Ishikawa (cell line): ENCODE measurements at regions not wholly inside any gene's neighbourhood (a gene's known extent, or its start where the extent isn't known, plus 50 kb on each side); places are given as distances from the start of the nearest gene placed in this dataset.

Source experiments
- CEBPB ChIP-seq: IDR thresholded peaks from 2 replicates; pipeline ENCODE4 v1.6.1; 2012
- CREB1 ChIP-seq: IDR thresholded peaks from 2 replicates; pipeline ENCODE4 v1.6.1; 2012; ENCODE audit warnings: low read depth
- EGR1 ChIP-seq: IDR thresholded peaks from 2 replicates; pipeline ENCODE4 v1.6.1; 2012
- EP300 ChIP-seq: IDR thresholded peaks from 2 replicates; pipeline ENCODE4 v1.6.1; 2012; ENCODE audit warnings: borderline replicate concordance
- FOXM1 ChIP-seq: IDR thresholded peaks from 2 replicates; pipeline ENCODE4 v1.6.1; 2012; ENCODE audit warnings: low read depth, borderline replicate concordance
- NFIC ChIP-seq: IDR thresholded peaks from 2 replicates; pipeline ENCODE4 v1.6.1; 2012
- RAD21 ChIP-seq: IDR thresholded peaks from 2 replicates; pipeline ENCODE4 v1.6.1; 2012; ENCODE audit warnings: low read depth
- TAF1 ChIP-seq: IDR thresholded peaks from 2 replicates; pipeline ENCODE4 v1.6.1; 2012; ENCODE audit warnings: low read depth, mild to moderate bottlenecking
- TCF12 ChIP-seq: IDR thresholded peaks from 2 replicates; pipeline ENCODE4 v1.6.1; 2012; ENCODE audit warnings: low read depth
- TEAD4 ChIP-seq: IDR thresholded peaks from 2 replicates; pipeline ENCODE4 v1.6.1; 2012
- YY1 ChIP-seq: IDR thresholded peaks from 2 replicates; pipeline ENCODE4 v1.6.1; 2012; ENCODE audit warnings: low read depth
- ZBTB7A ChIP-seq: IDR thresholded peaks from 2 replicates; pipeline ENCODE4 v1.6.1; 2012; ENCODE audit warnings: low read depth
- TF ChIP-seq, protein P1 (sequence below): IDR thresholded peaks from 2 replicates; pipeline ENCODE4 v1.6.1; 2012; ENCODE audit warnings: low read depth, mild to moderate bottlenecking
- TF ChIP-seq, protein P2 (sequence below): IDR thresholded peaks from 2 replicates; pipeline ENCODE4 v1.6.1; 2012
- TF ChIP-seq, protein P3 (sequence below): IDR thresholded peaks from 2 replicates; pipeline ENCODE4 v1.6.1; 2012

DNA sequence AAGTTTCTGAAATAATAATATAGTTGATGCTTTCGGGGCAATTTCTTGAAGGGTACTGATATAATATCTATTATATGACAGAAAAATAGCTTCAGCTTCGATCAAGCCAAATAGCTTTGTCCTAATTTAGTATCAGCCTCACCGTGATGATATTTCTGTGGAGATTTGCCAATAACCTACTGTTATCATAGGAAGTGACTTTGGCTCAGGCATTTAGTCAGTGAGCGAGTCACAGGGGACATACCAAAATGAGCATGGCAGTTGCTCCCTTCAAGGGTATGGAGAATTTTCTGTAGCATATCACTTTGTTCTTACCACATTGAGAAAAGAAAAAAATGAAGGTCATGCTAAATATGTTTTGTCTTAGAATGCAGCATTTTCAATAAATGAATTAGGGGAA lies 767.6 kb upstream of the SLITRK1 start:
- TF ChIP-seq TEAD4 (no peak), CREB1 (no peak), YY1 (no peak), EGR1 (no peak), TAF1 (no peak), TCF12 (no peak), EP300 (no peak), RAD21 (no peak), CEBPB (no peak), ZBTB7A (no peak), NFIC (no peak), FOXM1 (no peak)
- TF ChIP-seq, protein P1, sequence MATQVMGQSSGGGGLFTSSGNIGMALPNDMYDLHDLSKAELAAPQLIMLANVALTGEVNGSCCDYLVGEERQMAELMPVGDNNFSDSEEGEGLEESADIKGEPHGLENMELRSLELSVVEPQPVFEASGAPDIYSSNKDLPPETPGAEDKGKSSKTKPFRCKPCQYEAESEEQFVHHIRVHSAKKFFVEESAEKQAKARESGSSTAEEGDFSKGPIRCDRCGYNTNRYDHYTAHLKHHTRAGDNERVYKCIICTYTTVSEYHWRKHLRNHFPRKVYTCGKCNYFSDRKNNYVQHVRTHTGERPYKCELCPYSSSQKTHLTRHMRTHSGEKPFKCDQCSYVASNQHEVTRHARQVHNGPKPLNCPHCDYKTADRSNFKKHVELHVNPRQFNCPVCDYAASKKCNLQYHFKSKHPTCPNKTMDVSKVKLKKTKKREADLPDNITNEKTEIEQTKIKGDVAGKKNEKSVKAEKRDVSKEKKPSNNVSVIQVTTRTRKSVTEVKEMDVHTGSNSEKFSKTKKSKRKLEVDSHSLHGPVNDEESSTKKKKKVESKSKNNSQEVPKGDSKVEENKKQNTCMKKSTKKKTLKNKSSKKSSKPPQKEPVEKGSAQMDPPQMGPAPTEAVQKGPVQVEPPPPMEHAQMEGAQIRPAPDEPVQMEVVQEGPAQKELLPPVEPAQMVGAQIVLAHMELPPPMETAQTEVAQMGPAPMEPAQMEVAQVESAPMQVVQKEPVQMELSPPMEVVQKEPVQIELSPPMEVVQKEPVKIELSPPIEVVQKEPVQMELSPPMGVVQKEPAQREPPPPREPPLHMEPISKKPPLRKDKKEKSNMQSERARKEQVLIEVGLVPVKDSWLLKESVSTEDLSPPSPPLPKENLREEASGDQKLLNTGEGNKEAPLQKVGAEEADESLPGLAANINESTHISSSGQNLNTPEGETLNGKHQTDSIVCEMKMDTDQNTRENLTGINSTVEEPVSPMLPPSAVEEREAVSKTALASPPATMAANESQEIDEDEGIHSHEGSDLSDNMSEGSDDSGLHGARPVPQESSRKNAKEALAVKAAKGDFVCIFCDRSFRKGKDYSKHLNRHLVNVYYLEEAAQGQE: no peak
- TF ChIP-seq, protein P2, sequence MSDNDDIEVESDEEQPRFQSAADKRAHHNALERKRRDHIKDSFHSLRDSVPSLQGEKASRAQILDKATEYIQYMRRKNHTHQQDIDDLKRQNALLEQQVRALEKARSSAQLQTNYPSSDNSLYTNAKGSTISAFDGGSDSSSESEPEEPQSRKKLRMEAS: no peak

DNA sequence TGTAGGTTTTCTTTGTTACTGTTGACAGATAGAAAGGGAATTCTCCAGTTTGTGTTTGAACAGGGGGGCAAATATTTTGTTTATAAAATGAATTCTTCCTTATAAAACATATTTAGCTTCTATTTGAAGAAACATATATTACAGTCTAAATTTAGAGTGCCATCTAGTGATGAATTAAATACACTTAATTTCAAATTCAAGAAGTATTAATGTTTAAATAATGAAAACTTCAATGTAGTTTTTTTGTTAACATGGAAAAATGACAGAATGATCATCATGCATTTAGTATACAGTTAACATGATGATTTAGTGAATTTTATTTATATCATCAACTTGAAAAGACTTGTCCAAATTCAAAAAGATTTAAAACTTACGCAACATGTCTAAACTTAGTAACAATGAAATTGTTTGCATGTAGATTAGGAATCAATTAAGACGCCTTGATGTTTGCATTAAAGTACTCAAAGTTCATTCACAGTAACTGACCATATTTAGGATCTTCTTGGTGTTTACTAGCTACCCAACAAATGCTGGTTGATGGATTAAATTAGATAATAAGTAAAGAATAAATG lies 765.9 kb upstream of the SLITRK1 start:
- TF ChIP-seq TAF1 (no peak), CEBPB (no peak), EP300 (no peak), FOXM1 (no peak), RAD21 (no peak), ZBTB7A (no peak), TCF12 (no peak), EGR1 (no peak), NFIC (no peak), YY1 (no peak), CREB1 (no peak), TEAD4 (no peak)
- TF ChIP-seq, protein P1: no peak
- TF ChIP-seq, protein P3, sequence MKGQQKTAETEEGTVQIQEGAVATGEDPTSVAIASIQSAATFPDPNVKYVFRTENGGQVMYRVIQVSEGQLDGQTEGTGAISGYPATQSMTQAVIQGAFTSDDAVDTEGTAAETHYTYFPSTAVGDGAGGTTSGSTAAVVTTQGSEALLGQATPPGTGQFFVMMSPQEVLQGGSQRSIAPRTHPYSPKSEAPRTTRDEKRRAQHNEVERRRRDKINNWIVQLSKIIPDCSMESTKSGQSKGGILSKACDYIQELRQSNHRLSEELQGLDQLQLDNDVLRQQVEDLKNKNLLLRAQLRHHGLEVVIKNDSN: no peak
- TF ChIP-seq, protein P2: no peak

DNA sequence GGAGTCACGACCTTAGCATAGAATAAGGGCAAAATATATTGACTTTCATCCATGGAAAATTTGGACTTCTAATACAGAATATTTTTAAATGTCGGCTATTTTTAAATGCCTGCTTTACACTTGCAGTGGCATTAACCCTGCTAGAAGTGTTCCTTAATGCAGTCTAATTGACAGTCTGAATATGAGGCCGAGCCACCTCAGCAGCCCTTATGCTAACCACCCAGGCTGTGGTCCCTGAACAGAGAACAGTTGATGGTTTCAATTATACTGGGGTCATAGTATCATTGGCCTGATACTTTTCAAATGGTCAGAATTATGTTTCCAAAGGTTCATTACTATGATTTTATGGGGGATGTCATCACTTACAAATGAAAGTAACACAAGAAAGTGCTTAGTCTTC lies 764.7 kb upstream of the SLITRK1 start:
- TF ChIP-seq ZBTB7A (no peak), TCF12 (no peak), NFIC (no peak), RAD21 (no peak), CEBPB (no peak), YY1 (no peak), FOXM1 (no peak)
- TF ChIP-seq, protein P3: no peak

DNA sequence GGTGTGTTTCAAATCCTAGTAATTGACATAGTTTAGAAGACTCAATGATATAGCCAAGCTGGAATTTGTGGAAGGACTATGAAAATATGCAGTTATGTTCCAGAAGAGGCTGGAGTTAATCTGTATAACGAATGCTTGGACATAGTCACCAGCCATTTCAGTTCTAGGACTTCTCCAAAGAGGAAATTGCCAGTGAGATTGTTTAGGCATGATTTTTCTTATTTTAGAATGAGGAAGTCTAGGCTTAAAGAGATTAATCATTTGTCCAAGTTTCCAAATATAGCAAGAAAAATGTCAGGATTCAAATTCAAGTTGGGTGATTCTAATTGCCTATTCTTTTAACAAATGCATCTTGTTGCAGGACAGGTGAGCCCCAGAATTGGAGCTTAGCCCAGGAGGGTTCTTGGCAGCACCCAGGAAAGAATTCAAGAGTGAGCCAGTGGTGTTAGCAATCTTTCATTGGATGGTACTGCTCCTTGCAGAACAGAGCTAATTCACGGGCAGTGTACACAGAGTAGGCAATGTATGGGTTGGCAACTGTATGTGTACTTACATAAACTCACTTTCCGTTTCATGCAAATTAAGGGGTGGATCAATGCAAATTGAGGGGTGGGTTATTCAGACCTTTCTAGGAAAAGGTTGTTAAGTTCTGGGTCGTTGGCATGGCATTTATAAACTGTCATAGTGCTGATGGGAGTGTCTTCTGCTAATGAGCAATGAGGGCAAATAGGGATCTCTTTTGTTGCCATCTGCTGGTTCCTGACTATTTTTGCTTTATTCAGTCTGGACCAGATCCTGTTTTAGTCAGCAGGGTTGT lies 763.1 kb upstream of the SLITRK1 start:
- TF ChIP-seq RAD21: peak; percentile 2; the same call in 1 of the 2 replicates
- TF ChIP-seq ZBTB7A: no peak

DNA sequence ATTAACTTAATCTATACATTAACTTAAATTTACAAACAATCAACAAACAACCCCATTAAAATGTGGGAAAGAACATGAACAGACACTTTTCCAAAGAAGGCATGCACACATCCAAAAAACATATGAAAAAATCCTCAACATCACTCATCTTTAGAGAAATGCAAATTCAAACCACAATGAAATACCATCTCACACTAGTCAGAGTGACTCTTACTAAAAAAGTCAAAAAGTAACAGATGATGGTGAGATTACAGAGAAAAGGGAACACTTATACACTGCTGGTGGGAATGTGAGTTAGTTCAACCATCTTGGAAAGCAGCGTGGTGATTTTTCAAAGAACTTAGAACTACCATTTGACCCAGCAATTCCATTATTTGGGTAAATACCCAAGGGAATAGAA lies 759.2 kb upstream of the SLITRK1 start:
- no peak for TF ChIP-seq EP300
- no peak for TF ChIP-seq CEBPB
- no peak for TF ChIP-seq YY1
- TF ChIP-seq, protein P2: no peak
- TF ChIP-seq RAD21: no peak
- no peak for TF ChIP-seq ZBTB7A
- TF ChIP-seq FOXM1: no peak
